HT1080 (cell line): ENCODE measurements at regions not wholly inside any gene's neighbourhood (a gene's known extent, or its start where the extent isn't known, plus 50 kb on each side); places are given as distances from the start of the nearest gene placed in this dataset.
A peak's percentile ranks its signal among the peaks of the same experiment; 100 is the strongest.

Experiments used
- DNase-seq: peaks from one replicate; pipeline ENCODE4 v3.0.0-alpha.2; 2015; ENCODE audit warnings: low read depth

DNA sequence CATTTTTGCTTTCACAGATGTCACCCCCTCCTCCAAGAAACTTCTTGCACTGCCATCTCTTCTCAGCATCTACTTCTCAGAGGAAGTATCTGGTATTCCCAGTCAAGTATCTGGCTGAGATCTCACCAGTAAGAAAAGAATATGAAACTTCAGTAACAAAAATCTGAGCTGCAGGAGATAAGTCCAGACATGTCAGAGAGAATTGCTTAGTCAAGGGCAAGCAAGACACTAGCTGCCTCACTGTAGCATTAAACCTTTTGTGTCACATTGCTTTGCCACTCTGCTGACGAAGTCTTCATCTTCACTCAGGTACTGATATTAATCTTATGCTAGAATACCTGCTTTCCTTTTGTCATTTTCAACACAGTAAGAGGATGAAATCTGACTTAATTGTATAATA, 70.6 kb upstream of the ZC3H12C start:
- DNase-seq, result no peak

GRCh38 chr11:110023711-110024110, 69.5 kb upstream of the ZC3H12C start:
- no peak for DNase-seq

GRCh38 chr11:110026858-110027626, 66.2 kb upstream of the ZC3H12C start:
- DNase-seq, result no peak

GRCh38 chr11:110027627-110028371, 65.4 kb upstream of the ZC3H12C start:
- no peak for DNase-seq

- peak; percentile 16 for DNase-seq
These were observed 64.3 kb upstream of the ZC3H12C start for GRCh38 chr11:110028921-110029320.

- no peak for DNase-seq
These were observed 63.5 kb upstream of the ZC3H12C start for GRCh38 chr11:110029714-110030113.

DNA sequence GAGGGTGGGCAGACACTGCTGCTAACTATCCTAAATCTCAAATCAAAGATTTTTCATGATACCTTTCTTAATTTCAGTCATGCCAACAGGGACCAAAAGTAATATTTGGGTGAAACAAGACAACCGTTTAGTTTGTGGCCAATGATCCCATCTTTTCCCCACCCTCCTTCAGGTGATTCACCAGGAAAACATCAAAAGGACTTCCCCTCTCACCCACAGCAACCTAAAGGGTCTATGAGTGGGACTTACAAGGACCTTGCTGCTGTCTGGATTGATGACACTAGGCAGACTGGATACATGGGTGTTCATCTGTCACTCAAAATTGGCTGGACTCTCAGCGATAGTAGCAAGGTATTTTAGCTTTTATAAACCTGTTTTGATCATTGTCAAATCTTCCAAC, 62.0 kb upstream of the ZC3H12C start:
- DNase-seq, result peak; percentile 66

GRCh38 chr11:110032259-110032658, 60.9 kb upstream of the ZC3H12C start:
- DNase-seq, result no peak

DNA sequence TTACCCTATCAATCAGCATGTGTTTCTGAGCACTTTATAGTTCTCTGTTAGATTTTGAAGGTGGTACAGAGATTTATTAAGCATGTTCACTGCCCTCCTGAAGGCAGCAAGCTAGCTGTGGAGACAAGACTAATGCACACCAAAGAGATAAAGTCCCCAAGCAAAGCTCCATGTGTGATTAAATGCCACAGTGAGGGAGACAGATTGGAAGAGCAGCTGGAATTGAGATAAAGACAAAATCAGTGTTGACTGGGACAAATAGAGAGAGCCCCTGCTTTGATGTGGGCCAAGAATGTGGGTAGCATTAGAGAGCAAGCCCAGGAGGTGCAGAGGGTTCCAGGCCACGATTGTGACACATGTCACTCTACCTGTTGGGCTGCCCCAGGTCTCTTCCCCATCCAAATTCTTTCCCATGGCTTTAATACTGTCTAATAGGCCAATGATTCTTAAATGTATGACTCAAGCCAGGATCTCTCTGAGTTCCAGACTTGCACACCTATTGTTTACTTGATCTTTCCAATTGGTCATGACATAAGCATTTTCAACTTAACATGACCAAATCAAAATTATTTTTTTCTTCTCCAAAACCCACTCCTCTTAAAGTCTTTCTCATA, 60.1 kb upstream of the ZC3H12C start:
- DNase-seq, result no peak

- no peak for DNase-seq
These were observed 58.4 kb upstream of the ZC3H12C start for GRCh38 chr11:110034806-110035205.

DNA sequence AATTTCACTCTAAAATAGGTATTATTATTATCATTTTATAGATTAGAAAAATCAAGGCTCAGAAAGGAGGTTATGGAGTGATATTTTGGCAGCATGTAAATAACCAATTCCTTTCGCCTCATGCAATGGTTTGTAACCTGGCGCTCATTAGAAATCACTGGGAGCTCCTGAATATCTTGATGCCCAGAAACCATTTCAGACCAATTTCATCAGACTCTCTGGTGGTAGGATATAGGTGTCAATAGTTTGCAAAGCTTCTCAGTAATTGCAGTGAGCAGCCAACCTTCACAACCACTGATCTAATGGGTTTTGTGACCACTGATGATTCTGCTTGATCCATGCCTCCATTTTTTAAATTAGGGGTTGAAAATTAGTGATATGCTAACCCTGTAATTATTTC, 57.8 kb upstream of the ZC3H12C start:
- no peak for DNase-seq

DNA sequence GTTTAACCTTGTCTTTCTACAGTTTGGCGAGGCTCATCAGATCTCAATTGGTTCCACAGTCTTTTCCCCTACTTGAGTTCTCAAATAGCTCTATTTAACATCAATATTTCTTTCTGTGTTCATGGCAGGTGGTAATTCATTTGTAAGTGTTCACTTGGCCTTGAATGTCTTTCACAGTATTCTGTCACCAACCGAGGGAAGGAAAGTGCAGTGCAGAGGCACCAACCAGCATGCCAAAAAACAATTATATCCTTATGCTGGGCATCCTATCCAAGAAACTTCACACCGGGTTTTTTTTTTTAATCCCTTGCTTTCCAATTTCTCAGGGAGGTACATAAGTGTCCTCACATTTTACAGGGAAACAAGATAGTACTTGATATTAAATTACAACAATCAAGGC, 55.0 kb upstream of the ZC3H12C start:
- no peak for DNase-seq
